HG02970 (cell line): ENCODE measurements at regions not wholly inside any gene's neighbourhood (a gene's known extent, or its start where the extent isn't known, plus 50 kb on each side); places are given as distances from the start of the nearest gene placed in this dataset.

Source experiments
- ATAC-seq: cut with Tn5 transposase; IDR thresholded peaks from one replicate; pipeline ENCODE4 v1.9.1; 2021; ENCODE audit warnings: mild to moderate bottlenecking, moderate library complexity, moderate number of reproducible peaks; ENCODE audit not compliant: unreplicated experiment, low FRiP score

DNA sequence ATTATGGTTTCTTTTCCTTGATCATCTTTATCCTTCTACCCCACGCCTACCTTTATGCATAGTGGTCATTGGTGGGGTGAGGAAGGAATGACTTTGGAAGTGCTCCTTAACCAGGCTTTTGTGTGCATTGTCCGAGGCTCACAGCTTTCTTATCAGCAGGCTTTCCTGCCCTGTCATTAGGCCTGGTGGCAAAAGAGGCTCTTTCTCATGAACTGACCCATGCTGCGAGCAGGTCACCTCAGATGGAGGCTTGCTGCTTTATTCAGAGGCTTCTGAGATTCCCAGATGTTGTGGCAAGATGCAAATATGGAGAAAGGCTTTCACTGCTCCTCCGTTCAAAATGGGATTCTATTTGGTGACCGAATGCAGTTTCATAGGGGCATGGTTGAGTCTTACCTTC lies 57.4 kb upstream of the DMRTA1 start:
- ATAC-seq = no peak

DNA sequence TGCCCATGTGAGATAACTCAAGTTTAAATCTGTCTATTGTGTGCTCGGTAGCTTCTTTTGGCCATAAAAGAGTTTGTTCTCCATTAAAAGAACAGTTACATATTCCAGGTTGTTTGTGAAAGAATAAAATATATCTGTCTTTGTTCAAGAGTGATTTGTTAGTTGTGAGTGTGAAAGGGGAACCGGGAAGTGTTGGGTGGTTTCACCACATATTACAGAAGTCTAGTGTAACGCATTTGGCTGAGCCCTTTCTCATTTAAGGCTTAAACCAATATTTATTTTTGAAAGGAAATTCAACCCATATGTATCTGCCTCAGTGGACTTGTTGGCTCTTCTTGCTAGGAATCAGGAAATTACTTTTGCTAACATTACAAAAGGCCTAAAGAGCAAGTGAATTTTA lies 54.1 kb upstream of the DMRTA1 start:
- ATAC-seq = no peak

DNA sequence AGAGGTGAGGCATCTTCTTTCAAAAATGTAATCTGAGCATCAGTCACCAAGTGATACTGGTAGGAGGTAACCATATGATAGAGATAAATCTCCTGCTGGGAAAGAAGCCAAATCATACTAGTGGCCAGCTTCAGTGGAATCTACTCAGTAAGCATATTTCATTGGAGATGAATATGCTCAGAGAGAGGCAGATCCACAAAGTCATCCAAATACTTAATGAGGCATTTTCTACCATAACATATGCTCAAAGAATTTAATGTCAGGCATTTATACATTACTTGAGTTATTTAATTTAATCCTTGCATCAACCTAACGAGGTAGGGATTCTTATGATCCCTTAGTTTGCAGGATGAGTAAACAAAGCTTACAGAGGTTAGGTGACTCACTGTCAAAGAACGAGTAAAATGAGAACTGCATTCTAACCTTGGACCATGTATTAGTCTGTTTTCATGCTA lies 50.9 kb upstream of the DMRTA1 start:
- ATAC-seq = no peak
